Muscle layer of duodenum (tissue), 2 donors: ENCODE measurements at regions not wholly inside any gene's neighbourhood (a gene's known extent, or its start where the extent isn't known, plus 50 kb on each side); places are given as distances from the start of the nearest gene placed in this dataset.
"Not testable (repeated sequence)": the region's sequence is repeated elsewhere in the genome, so short reads cannot be mapped to it uniquely, and the experiment has no call there.

Experiments used
- H3K27ac ChIP-seq: one replicate; pipeline ENCODE4 v1.7.0; 2013; ENCODE audit warnings: mild to moderate bottlenecking, low read length
- H3K27me3 ChIP-seq: one replicate; pipeline ENCODE4 v1.7.0; 2013; ENCODE audit warnings: low read depth, mild to moderate bottlenecking, control low read depth, low read length
- H3K36me3 ChIP-seq, 2 donors: one replicate each; pipeline ENCODE4 v1.7.0; 2013; ENCODE audit warnings: low read length in 2 of 2, control low read depth in 1 of 2, mild to moderate bottlenecking in 1 of 2; ENCODE audit not compliant: insufficient read depth in 2 of 2, control insufficient read depth in 1 of 2
- H3K4me1 ChIP-seq, 2 donors: one replicate each; pipeline ENCODE4 v1.7.0; 2013; ENCODE audit warnings: low read length in 2 of 2, mild to moderate bottlenecking in 2 of 2, control low read depth in 1 of 2, moderate library complexity in 1 of 2; ENCODE audit not compliant: insufficient read depth in 2 of 2, control insufficient read depth in 1 of 2
- H3K4me3 ChIP-seq, 2 donors: one replicate each; pipeline ENCODE4 v1.7.0; 2013; ENCODE audit warnings: low read length in 2 of 2, low read depth in 1 of 2, mild to moderate bottlenecking in 1 of 2
- H3K9me3 ChIP-seq, 2 donors: one replicate each; pipeline ENCODE4 v1.7.0; 2013; ENCODE audit warnings: low read length in 2 of 2, control low read depth in 1 of 2, mild to moderate bottlenecking in 1 of 2; ENCODE audit not compliant: control insufficient read depth in 1 of 2
- donor health status: healthy.

- Histone ChIP-seq H3K27ac (no peak overlapping the region), H3K27me3 (no peaks in the 10 kb centered on the region), H3K9me3 (no peaks in the 10 kb centered on the region), H3K4me3 (no peak overlapping the region), H3K4me1 (no peaks in the 10 kb centered on the region), H3K36me3 (no peaks in the 10 kb centered on the region)
These were observed 382.1 kb downstream of the PTPRC start for GRCh38 chr1:199020904-199021303.

- no peaks in the 10 kb centered on the region for H3K36me3 ChIP-seq
- no peaks in the 10 kb centered on the region for H3K9me3 ChIP-seq
- H3K4me1 ChIP-seq, result no peaks in the 10 kb centered on the region
- no peaks in the 10 kb centered on the region for H3K27me3 ChIP-seq
- no peak overlapping the region for H3K4me3 ChIP-seq
- H3K27ac ChIP-seq, result no peak overlapping the region
These were observed 390.6 kb downstream of the PTPRC start for GRCh38 chr1:199029401-199029800.

- H3K27me3 ChIP-seq, result no peaks in the 10 kb centered on the region
- H3K4me1 ChIP-seq, result no peaks in the 10 kb centered on the region
- H3K36me3 ChIP-seq, result no peaks in the 10 kb centered on the region
- no peaks in the 10 kb centered on the region for H3K9me3 ChIP-seq
- no peak overlapping the region for H3K4me3 ChIP-seq
- H3K27ac ChIP-seq, result no peak overlapping the region
These were observed 391.0 kb downstream of the PTPRC start for GRCh38 chr1:199029855-199030254.

- H3K27ac ChIP-seq, H3K4me3 ChIP-seq: not testable (repeated sequence)
These were observed 391.7 kb downstream of the PTPRC start for GRCh38 chr1:199030541-199030940.

GRCh38 chr1:199031170-199031569 is 392.3 kb downstream of the PTPRC start:
- not testable (repeated sequence) for H3K27me3 ChIP-seq, H3K36me3 ChIP-seq, H3K27ac ChIP-seq, H3K4me1 ChIP-seq, H3K4me3 ChIP-seq, H3K9me3 ChIP-seq

More at GRCh38 chr1:199030541-199030940, 391.7 kb downstream of the PTPRC start:
- not testable (repeated sequence) for H3K9me3 ChIP-seq, H3K4me1 ChIP-seq, H3K36me3 ChIP-seq, H3K27me3 ChIP-seq

- H3K36me3 ChIP-seq, H3K4me3 ChIP-seq, H3K9me3 ChIP-seq, H3K27ac ChIP-seq, H3K27me3 ChIP-seq, H3K4me1 ChIP-seq: not testable (repeated sequence)
These were observed 393.6 kb downstream of the PTPRC start for GRCh38 chr1:199032479-199032878.

- no peaks in the 10 kb centered on the region for H3K27me3 ChIP-seq
- no peak overlapping the region for H3K4me3 ChIP-seq
- H3K36me3 ChIP-seq, result no peaks in the 10 kb centered on the region
- H3K27ac ChIP-seq, result no peak overlapping the region
- H3K9me3 ChIP-seq, result no peaks in the 10 kb centered on the region
- no peaks in the 10 kb centered on the region for H3K4me1 ChIP-seq
These were observed 394.8 kb downstream of the PTPRC start for GRCh38 chr1:199033661-199034060.

GRCh38 chr1:199038156-199038555 is 399.3 kb downstream of the PTPRC start:
- Histone ChIP-seq H3K27ac (no peak overlapping the region), H3K27me3 (no peaks in the 10 kb centered on the region), H3K9me3 (no peaks in the 10 kb centered on the region), H3K4me1 (no peaks in the 10 kb centered on the region), H3K36me3 (no peaks in the 10 kb centered on the region), H3K4me3 (no peak overlapping the region)

DNA sequence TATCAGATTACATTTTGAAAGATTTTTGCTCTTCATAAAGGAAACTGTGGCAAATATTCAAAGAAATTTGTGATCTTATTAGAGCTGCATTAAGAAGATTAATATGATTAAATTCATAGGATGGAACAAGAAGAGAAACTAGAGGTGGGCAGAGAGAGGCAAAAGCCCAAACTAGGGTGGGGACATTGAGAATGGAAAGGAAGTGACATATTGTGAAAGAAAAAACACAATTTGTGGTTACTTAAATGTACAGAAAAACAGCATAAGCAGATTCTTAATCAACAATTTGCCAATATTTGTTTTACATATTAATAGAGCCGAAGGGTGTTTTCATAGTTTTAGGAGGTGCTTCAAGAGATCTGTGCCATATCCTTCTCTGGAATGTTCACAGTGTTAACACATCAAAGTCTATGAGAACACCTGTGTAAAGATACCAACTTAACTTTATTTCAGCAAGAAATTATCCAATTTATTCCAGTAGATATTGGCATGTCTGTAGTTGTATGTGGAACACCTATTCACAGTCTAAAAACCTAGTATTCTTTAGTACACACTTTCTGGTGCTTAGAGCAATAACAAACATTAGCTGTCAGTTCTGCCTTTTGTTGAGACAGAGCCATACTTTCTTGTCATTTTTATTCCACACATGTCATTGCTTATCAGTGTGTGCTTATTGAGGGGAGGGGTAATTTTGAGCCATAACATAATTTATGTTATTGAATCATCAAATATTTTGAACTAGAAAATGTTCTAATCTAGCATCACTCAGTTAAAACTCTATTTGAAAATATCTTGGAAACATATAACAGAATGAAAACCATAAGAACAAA is 401.5 kb downstream of the PTPRC start:
- no peak overlapping the region for H3K27ac ChIP-seq
- H3K36me3 ChIP-seq, result no peaks in the 10 kb centered on the region
- no peaks in the 10 kb centered on the region for H3K9me3 ChIP-seq
- H3K4me3 ChIP-seq, result no peak overlapping the region
- no peaks in the 10 kb centered on the region for H3K27me3 ChIP-seq
- H3K4me1 ChIP-seq, result no peaks in the 10 kb centered on the region

DNA sequence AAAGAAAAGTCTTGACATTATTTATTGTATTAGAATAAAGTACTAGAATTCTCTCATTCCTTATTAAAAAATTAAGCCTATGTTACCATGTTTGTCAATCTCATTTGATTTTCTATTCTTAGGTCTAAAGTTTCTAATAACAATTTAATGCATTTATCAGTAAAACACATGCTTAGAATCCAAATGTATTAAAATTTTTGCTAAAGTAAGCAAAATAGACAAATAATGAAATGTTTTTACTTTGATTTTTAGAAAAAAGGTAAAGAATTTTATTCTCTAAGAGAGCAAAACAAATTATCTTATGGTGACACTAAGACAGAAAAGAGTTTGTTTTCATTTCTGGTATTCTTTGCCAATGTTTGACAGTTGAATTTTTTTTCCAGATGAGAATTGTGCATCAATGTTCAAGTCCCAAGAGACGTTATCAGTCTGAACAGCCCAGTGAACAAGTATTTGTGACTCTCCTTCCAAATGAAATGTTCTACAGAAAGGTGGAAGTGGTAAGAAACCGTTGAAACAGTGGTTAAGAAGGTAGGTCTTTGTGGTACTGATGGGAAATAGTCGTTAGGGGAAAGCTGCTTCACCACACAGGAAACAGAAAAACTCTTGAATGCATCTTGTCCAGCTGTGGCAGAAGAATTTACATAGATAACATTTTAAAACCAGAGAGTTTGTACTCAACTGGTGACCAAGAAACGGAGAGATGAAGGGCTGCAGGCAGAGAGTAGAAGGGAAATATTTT is 402.5 kb downstream of the PTPRC start:
- Histone ChIP-seq H3K9me3 (no peaks in the 10 kb centered on the region), H3K4me3 (no peak overlapping the region), H3K27ac (no peak overlapping the region), H3K36me3 (no peaks in the 10 kb centered on the region), H3K27me3 (no peaks in the 10 kb centered on the region), H3K4me1 (no peaks in the 10 kb centered on the region)

GRCh38 chr1:199042193-199042592 is 403.4 kb downstream of the PTPRC start:
- H3K27ac ChIP-seq, result no peak overlapping the region
- no peaks in the 10 kb centered on the region for H3K4me1 ChIP-seq
- H3K9me3 ChIP-seq, result no peaks in the 10 kb centered on the region
- no peaks in the 10 kb centered on the region for H3K27me3 ChIP-seq
- no peaks in the 10 kb centered on the region for H3K36me3 ChIP-seq
- H3K4me3 ChIP-seq, result no peak overlapping the region
